ENCODE measurements at regions not wholly inside any gene's neighbourhood (a gene's known extent, or its start where the extent isn't known, plus 50 kb on each side); places are given as distances from the start of the nearest gene placed in this dataset.

GRCh38 chr4:12562476-12563140, 921.5 kb downstream of the RAB28 start (continued):
- TF ChIP-seq ZBTB33 (IDR thresholded peaks at IDR 0.05; ENCODE audit: extremely low read depth, insufficient replicate concordance, low read length) (no peak), CBX3 (IDR thresholded peaks at IDR 0.05; ENCODE audit: low read depth) (no peak), SIN3A (IDR thresholded peaks at IDR 0.05; ENCODE audit: low read depth) (no peak)
- TF ChIP-seq, protein P1, sequence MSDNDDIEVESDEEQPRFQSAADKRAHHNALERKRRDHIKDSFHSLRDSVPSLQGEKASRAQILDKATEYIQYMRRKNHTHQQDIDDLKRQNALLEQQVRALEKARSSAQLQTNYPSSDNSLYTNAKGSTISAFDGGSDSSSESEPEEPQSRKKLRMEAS (IDR thresholded peaks at IDR 0.05), result no peak

GRCh38 chr4:12562021-12562420, 922.1 kb downstream of the RAB28 start:
- H3K4me2 ChIP-seq (ENCODE audit: low read length), result no peak overlapping the region
- H3K9me2 ChIP-seq (ENCODE audit: insufficient read depth), result no peaks in the 10 kb centered on the region
- intact Hi-C loops (cut with micrococcal nuclease), result no loop called here
- H3K4me3 ChIP-seq (replicated peaks in 1 of 2; ENCODE audit: low read depth in 1 of 2, low read length in 2 of 2), result no peak overlapping the region
- ChIA-PET CTCF (no interaction called here), POLR2A (no interaction called here), RAD21 (ENCODE audit: low non-redundant PET in 1 of 2, low total read pairs in 2 of 2, uncharacterized antibody in 2 of 2, unreplicated experiment in 2 of 2) (no interaction called here)
- ATAC-seq, result no peak
- no peaks in the 10 kb centered on the region for H3K79me2 ChIP-seq (ENCODE audit: insufficient read depth, low read length)
- no peaks in the 10 kb centered on the region for H3K27me3 ChIP-seq (ENCODE audit: insufficient read depth, low read length)
- no peak overlapping the region for H2AFZ ChIP-seq (ENCODE audit: low read depth, low read length, poor library complexity, severe bottlenecking)
- no peaks in the 10 kb centered on the region for H3K9me3 ChIP-seq (ENCODE audit: control insufficient read depth in 1 of 2, insufficient read depth in 1 of 2, low read depth in 1 of 2, low read length in 2 of 2)
- no peak overlapping the region for H3K27ac ChIP-seq (ENCODE audit: low read depth, low read length)
- no peak overlapping the region for H3K9ac ChIP-seq (ENCODE audit: low read length)
- H4K20me1 ChIP-seq (ENCODE audit: insufficient read depth), result no peaks in the 10 kb centered on the region
- no peak for TF ChIP-seq TCF7L2 (IDR thresholded peaks at IDR 0.05; ENCODE audit: borderline replicate concordance, extremely low read depth, insufficient read depth, insufficient read length)
- BruUV-seq (replicated peaks), result no TSS peak
- no peak for DNase-seq (ENCODE audit: low read depth, low spot score)
- H3K36me3 ChIP-seq (ENCODE audit: control insufficient read depth in 1 of 2, insufficient read depth in 2 of 2, low read length in 2 of 2), result no peaks in the 10 kb centered on the region
- H3K4me1 ChIP-seq (ENCODE audit: control insufficient read depth in 1 of 2, insufficient read depth in 2 of 2, low read length in 2 of 2), result no peaks in the 10 kb centered on the region
